H1 (cell line): ENCODE measurements at regions not wholly inside any gene's neighbourhood (a gene's known extent, or its start where the extent isn't known, plus 50 kb on each side); places are given as distances from the start of the nearest gene placed in this dataset.

Experiments
- CTCF ChIA-PET: fragments of 300-600 bp; sonication (Branson Sonifier 250); formaldehyde crosslinking; loops from one replicate; lab custom pipeline; 2021; ENCODE audit not compliant: partially characterized antibody; lab: Charles Lee
- POLR2A ChIA-PET: fragments of 300-600 bp; sonication (Branson Sonifier 250); formaldehyde crosslinking; loops from one replicate; lab custom pipeline; 2021; ENCODE audit warnings: inconsistent platforms; ENCODE audit not compliant: partially characterized antibody; lab: Charles Lee
- DNase-seq, 2 experiments: peaks; one replicate each; pipeline versions ENCODE4 v3.0.0 to v3.0.0-alpha.2; 2010 to 2022; ENCODE audit warnings: low spot score in 2 of 2, low read depth in 1 of 2, mixed read lengths in 1 of 2
- FAIRE-seq: peaks from 2 replicates; lab custom pipeline; 2011; peaks lifted over from hg19 to GRCh38; lab: Jason Lieb, UNC
- H2AFZ ChIP-seq: 2 replicates; pipeline ENCODE4 v1.8.1; 2012; ENCODE audit warnings: low read length, inconsistent platforms
- H2AK5ac ChIP-seq: 2 replicates; pipeline ENCODE4 v1.6.1; 2013; ENCODE audit warnings: low read depth, low read length
- H2BK120ac ChIP-seq: replicated peaks from 2 replicates; pipeline ENCODE3; 2013; ENCODE audit warnings: low read depth, low read length, inconsistent platforms
- H2BK12ac ChIP-seq: 2 replicates; pipeline ENCODE4 v1.6.1; 2013; ENCODE audit warnings: low read depth, low read length
- H2BK15ac ChIP-seq: 2 replicates; pipeline ENCODE4 v1.6.1; 2013; ENCODE audit warnings: low read length
- H2BK20ac ChIP-seq: 2 replicates; pipeline ENCODE4 v1.6.1; 2013; ENCODE audit warnings: low read length
- H2BK5ac ChIP-seq: 2 replicates; pipeline ENCODE4 v1.6.1; 2013; ENCODE audit warnings: low read depth, low read length
- H3K14ac ChIP-seq: 2 replicates; pipeline ENCODE4 v1.6.1; 2013; ENCODE audit warnings: inconsistent platforms; ENCODE audit not compliant: insufficient read length
- H3K18ac ChIP-seq: 2 replicates; pipeline ENCODE4 v1.6.1; 2013; ENCODE audit warnings: low read length; ENCODE audit errors: extremely low read depth
- H3K23ac ChIP-seq: 2 replicates; pipeline ENCODE4 v1.6.1; 2013; ENCODE audit warnings: inconsistent platforms; ENCODE audit not compliant: insufficient read length
- H3K23me2 ChIP-seq: 2 replicates; pipeline ENCODE4 v1.6.1; 2013; ENCODE audit warnings: low read depth, low read length
- H3K27ac ChIP-seq: 2 replicates; pipeline ENCODE4 v1.6.1; 2011; ENCODE audit warnings: low read depth, low read length, inconsistent platforms
- H3K27me3 ChIP-seq, 4 experiments: replicated peaks in 1 of 4; 1 replicate in 1 of 4; 2 replicates in 3 of 4; pipeline versions ENCODE4 v1.6.1 to v1.8.1; 2011 to 2013; ENCODE audit warnings: low read length in 3 of 4, mild to moderate bottlenecking in 3 of 4, inconsistent platforms in 2 of 4, mixed read lengths in 2 of 4, moderate library complexity in 1 of 4; ENCODE audit not compliant: control insufficient read depth in 3 of 4, insufficient read depth in 3 of 4; ENCODE audit errors: extremely low read depth in 1 of 4
- H3K36me3 ChIP-seq, 4 experiments: 2 replicates each; pipeline versions ENCODE4 v1.6.1 to v1.8.1; 2011 to 2013; ENCODE audit warnings: mild to moderate bottlenecking in 4 of 4, low read length in 3 of 4, moderate library complexity in 2 of 4, control low read depth in 1 of 4, inconsistent platforms in 1 of 4; ENCODE audit not compliant: insufficient read depth in 4 of 4, control insufficient read depth in 2 of 4
- H3K4ac ChIP-seq: replicated peaks from 2 replicates; pipeline ENCODE3; 2013; ENCODE audit warnings: low read length, low read depth, mixed read lengths, inconsistent platforms; ENCODE audit not compliant: insufficient read length
- H3K4me1 ChIP-seq, 4 experiments: replicated peaks in 1 of 4; 1 replicate in 1 of 4; 2 replicates in 3 of 4; pipeline versions ENCODE4 v1.6.1 to v1.8.1; 2011 to 2013; ENCODE audit warnings: low read length in 3 of 4, inconsistent platforms in 2 of 4, mixed read lengths in 1 of 4; ENCODE audit not compliant: insufficient read depth in 4 of 4, control insufficient read depth in 3 of 4
- H3K4me2 ChIP-seq, 2 experiments: 2 replicates each; pipeline versions ENCODE4 v1.6.1 to v1.8.1; 2011 to 2013; ENCODE audit warnings: low read depth in 2 of 2, low read length in 2 of 2, control low read depth in 1 of 2, inconsistent platforms in 1 of 2, mild to moderate bottlenecking in 1 of 2; ENCODE audit not compliant: insufficient read depth in 1 of 2
- H3K4me3 ChIP-seq, 4 experiments: fragments of 200-600, 300-600 bp in 1 of 4; sonication (generic), shearing (Covaris generic), sonication (Bioruptor Twin) in 1 of 4; 2 replicates each; pipeline versions ENCODE4 v1.5.1 to v1.8.1; 2011 to 2016; ENCODE audit warnings: low read length in 4 of 4, low read depth in 3 of 4, control low read depth in 2 of 4, inconsistent platforms in 2 of 4, mild to moderate bottlenecking in 2 of 4, mixed read lengths in 1 of 4, moderate library complexity in 1 of 4; ENCODE audit not compliant: insufficient read depth in 2 of 4; ENCODE audit errors: extremely low read depth in 1 of 4
- H3K56ac ChIP-seq: replicated peaks from 2 replicates; pipeline ENCODE3; 2013; ENCODE audit warnings: low read depth, mild to moderate bottlenecking, mixed read lengths, low read length, inconsistent platforms; ENCODE audit not compliant: insufficient read length
- H3K79me1 ChIP-seq: 2 replicates; pipeline ENCODE4 v1.6.1; 2013; ENCODE audit warnings: low read depth, low read length, control low read depth
- H3K79me2 ChIP-seq, 2 experiments: 2 replicates each; pipeline versions ENCODE4 v1.6.1 to v1.8.1; 2012 to 2013; ENCODE audit warnings: low read length in 2 of 2, mild to moderate bottlenecking in 2 of 2, inconsistent platforms in 1 of 2; ENCODE audit not compliant: insufficient read depth in 2 of 2, control insufficient read depth in 1 of 2
- H3K9ac ChIP-seq, 4 experiments: replicated peaks in 1 of 4; 1 replicate in 1 of 4; 2 replicates in 3 of 4; pipeline versions ENCODE4 v1.6.1 to v1.8.1; 2011 to 2013; ENCODE audit warnings: low read depth in 3 of 4, low read length in 3 of 4, control low read depth in 2 of 4, mild to moderate bottlenecking in 2 of 4, moderate library complexity in 2 of 4, inconsistent platforms in 1 of 4; ENCODE audit errors: extremely low read depth in 1 of 4
- H3K9me3 ChIP-seq, 2 experiments: 2 replicates each; pipeline versions ENCODE4 v1.6.1 to v1.8.1; 2012 to 2013; ENCODE audit warnings: mild to moderate bottlenecking in 2 of 2, moderate library complexity in 2 of 2, control low read depth in 1 of 2, inconsistent platforms in 1 of 2, low read depth in 1 of 2, low read length in 1 of 2, mixed read lengths in 1 of 2; ENCODE audit not compliant: insufficient read depth in 2 of 2
- H4K20me1 ChIP-seq, 2 experiments: replicated peaks in 1 of 2; 2 replicates each; pipeline versions ENCODE3 to v1.8.1; 2011 to 2013; ENCODE audit warnings: inconsistent platforms in 2 of 2, low read length in 2 of 2, mild to moderate bottlenecking in 1 of 2; ENCODE audit not compliant: insufficient read depth in 2 of 2, control insufficient read depth in 1 of 2
- H4K5ac ChIP-seq: 2 replicates; pipeline ENCODE4 v1.6.1; 2013; ENCODE audit warnings: low read length, low read depth, mixed read lengths, inconsistent platforms; ENCODE audit not compliant: insufficient read length
- H4K8ac ChIP-seq: 2 replicates; pipeline ENCODE4 v1.8.0; 2013; ENCODE audit warnings: mild to moderate bottlenecking, moderate library complexity, low read length, inconsistent platforms; ENCODE audit not compliant: insufficient read depth; ENCODE audit errors: extremely low read depth
- H4K91ac ChIP-seq: replicated peaks from 2 replicates; pipeline ENCODE3; 2013; ENCODE audit warnings: low read length, mixed read lengths, inconsistent platforms; ENCODE audit not compliant: insufficient read length
- BCL11A ChIP-seq, 2 experiments: IDR thresholded peaks; one replicate each; pipeline ENCODE4 v1.6.1; 2011; ENCODE audit warnings: low read depth in 2 of 2, low read length in 2 of 2, mild to moderate bottlenecking in 2 of 2
- CBX5 ChIP-seq: fragments of 300-800, 300-1000 bp; sonication (generic); IDR thresholded peaks from 2 replicates; pipeline ENCODE4 v1.7.1; 2016; ENCODE audit warnings: antibody characterized with exemption, low read length, low read depth
- CTBP2 ChIP-seq: IDR thresholded peaks from 2 replicates; pipeline ENCODE4 v1.7.0; 2011; ENCODE audit warnings: borderline replicate concordance, mild to moderate bottlenecking, moderate library complexity, mixed read lengths, low read length; ENCODE audit not compliant: insufficient read depth, insufficient read length
- EZH2 ChIP-seq: fragments of 200-600 bp; sonication (generic); IDR thresholded peaks from 2 replicates; pipeline ENCODE4 v1.7.1; 2012; ENCODE audit warnings: low read depth, mild to moderate bottlenecking, moderate library complexity, low read length, inconsistent platforms; ENCODE audit not compliant: severe bottlenecking
- GABPA ChIP-seq: IDR thresholded peaks from 2 replicates; pipeline ENCODE4 v1.6.1; 2011; ENCODE audit warnings: mild to moderate bottlenecking, low read length, moderate library complexity, borderline replicate concordance; ENCODE audit not compliant: insufficient read depth
- MAFK ChIP-seq: IDR thresholded peaks from 2 replicates; pipeline ENCODE4 v1.6.1; 2012; ENCODE audit warnings: low read depth, mild to moderate bottlenecking, improper control_type of control experiment, low read length
- RXRA ChIP-seq: IDR thresholded peaks from 2 replicates; pipeline ENCODE4 v1.6.1; 2011; ENCODE audit warnings: low read depth, mild to moderate bottlenecking, low read length, moderate library complexity; ENCODE audit not compliant: insufficient read depth
- SP1 ChIP-seq: IDR thresholded peaks from 2 replicates; pipeline ENCODE4 v1.6.1; 2011; ENCODE audit warnings: low read depth, low read length
- TEAD4 ChIP-seq: IDR thresholded peaks from 2 replicates; pipeline ENCODE4 v1.6.1; 2012; ENCODE audit warnings: low read depth, low read length, inconsistent platforms, mixed read lengths
- WGBS, 2 experiments: shearing (Covaris generic) in 1 of 2; methylation state at CpG; one replicate each; pipeline versions ENCODE4 v1.1.6 to v1.1.7; 2013 to 2015; ENCODE audit warnings: low lambda C conversion rate in 2 of 2, mixed read lengths in 2 of 2, inconsistent platforms in 1 of 2, low coverage in 1 of 2, missing lambda C conversion rate in 1 of 2; ENCODE audit not compliant: insufficient replicate concordance in 2 of 2, insufficient coverage in 1 of 2, insufficient read length in 1 of 2; ENCODE audit errors: extremely low coverage in 1 of 2, missing lambda C conversion rate in 1 of 2; 5-methylcytosine and 5-hydroxymethylcytosine counted together
- TF ChIP-seq, protein P1 (sequence below): IDR thresholded peaks from 2 replicates; pipeline ENCODE4 v1.6.1; 2012; ENCODE audit warnings: low read length, inconsistent platforms

DNA sequence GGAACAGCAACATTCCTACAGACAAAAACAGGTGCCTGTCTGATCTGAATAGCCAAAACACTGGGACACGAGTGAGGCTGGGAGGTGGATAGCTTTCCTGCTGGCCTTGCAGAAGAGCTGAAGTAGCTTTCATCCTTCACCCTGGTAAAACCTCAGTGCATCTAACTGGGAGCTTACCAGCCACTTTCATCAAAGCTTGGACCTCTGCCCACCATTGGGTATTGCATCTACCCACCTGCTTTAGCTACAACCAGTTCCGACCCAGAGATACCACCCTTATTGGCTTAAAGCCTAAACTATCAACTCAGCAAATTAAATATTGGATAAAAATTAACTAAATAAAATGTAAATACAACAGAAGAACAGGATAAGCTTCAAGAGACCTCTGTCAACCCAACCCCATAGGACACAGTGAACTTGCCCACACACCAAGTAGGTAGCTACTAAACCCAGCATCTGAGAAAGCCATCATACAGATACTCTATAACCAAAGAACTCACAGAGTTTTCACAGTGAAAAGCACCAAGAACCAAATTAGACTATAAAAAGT lies 866.3 kb downstream of the FSCB start:
- Histone ChIP-seq H4K20me1 (no peaks in the 10 kb centered on the region), H3K36me3 (no peaks in the 10 kb centered on the region), H2AK5ac (no peak overlapping the region), H3K4ac (no peak overlapping the region), H3K27me3 (no peaks in the 10 kb centered on the region), H3K14ac (no peak overlapping the region), H2BK120ac (no peak overlapping the region), H4K91ac (no peak overlapping the region), H4K8ac (no peak overlapping the region), H3K56ac (no peak overlapping the region), H2BK20ac (no peak overlapping the region), H3K18ac (no peak overlapping the region), H4K5ac (no peak overlapping the region), H3K27ac (no peak overlapping the region), H3K4me1 (no peaks in the 10 kb centered on the region), H2BK12ac (no peak overlapping the region), H3K23ac (no peak overlapping the region), H2BK15ac (no peak overlapping the region), H3K79me2 (no peaks in the 10 kb centered on the region), H3K23me2 (no peaks in the 10 kb centered on the region), H2BK5ac (no peak overlapping the region), H2AFZ (no peak overlapping the region; the same call in 1 of the 2 replicates), H3K4me2 (no peak overlapping the region), H3K9me3 (no peaks in the 10 kb centered on the region), H3K4me3 (no peak overlapping the region), H3K79me1 (no peaks in the 10 kb centered on the region), H3K9ac (no peak overlapping the region)
- DNase-seq (no peak), FAIRE-seq (no peak)
- WGBS, 2 experiments: 90% methylated on average over 2 of the region's 2 CpGs; no CpG with 5 or more reads in 1 of the 2 experiments
- ChIA-PET POLR2A (no interaction called here), CTCF (no interaction called here)
- TF ChIP-seq SP1 (no peak), CTBP2 (no peak), CBX5 (no peak), BCL11A (IDR thresholded peaks at IDR 0.05; ENCODE audit: low read depth in 2 of 2, low read length in 2 of 2) (no peak), MAFK (no peak), EZH2 (no peak), TEAD4 (no peak), RXRA (no peak), GABPA (no peak)
- TF ChIP-seq, protein P1, sequence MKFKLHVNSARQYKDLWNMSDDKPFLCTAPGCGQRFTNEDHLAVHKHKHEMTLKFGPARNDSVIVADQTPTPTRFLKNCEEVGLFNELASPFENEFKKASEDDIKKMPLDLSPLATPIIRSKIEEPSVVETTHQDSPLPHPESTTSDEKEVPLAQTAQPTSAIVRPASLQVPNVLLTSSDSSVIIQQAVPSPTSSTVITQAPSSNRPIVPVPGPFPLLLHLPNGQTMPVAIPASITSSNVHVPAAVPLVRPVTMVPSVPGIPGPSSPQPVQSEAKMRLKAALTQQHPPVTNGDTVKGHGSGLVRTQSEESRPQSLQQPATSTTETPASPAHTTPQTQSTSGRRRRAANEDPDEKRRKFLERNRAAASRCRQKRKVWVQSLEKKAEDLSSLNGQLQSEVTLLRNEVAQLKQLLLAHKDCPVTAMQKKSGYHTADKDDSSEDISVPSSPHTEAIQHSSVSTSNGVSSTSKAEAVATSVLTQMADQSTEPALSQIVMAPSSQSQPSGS: no peak
